GM21360 (cell line): ENCODE measurements at regions not wholly inside any gene's neighbourhood (a gene's known extent, or its start where the extent isn't known, plus 50 kb on each side); places are given as distances from the start of the nearest gene placed in this dataset.

Experiments used
- ATAC-seq: cut with Tn5 transposase; IDR thresholded peaks from one replicate; pipeline ENCODE4 v1.9.1; 2021; ENCODE audit warnings: mild to moderate bottlenecking, moderate library complexity; ENCODE audit not compliant: unreplicated experiment

DNA sequence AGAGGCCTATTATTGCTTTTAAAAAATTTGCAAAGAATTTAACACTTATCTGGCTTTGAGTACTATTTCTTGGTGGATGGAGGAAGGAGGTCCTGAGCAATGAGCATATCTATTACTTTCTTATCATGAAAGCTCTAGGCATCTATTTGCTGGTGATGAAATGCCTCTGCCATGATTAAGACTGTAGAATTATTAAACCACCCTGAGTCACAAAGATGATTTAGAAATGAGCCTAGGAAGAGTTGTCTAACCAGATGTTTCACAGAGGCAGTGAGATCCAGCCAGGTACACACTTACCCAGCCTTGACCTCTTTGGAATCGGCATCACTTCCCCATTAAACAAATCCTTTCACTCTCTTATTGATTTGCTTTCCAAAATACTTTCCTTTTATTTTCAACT lies 304.4 kb upstream of the KIF2A start:
- ATAC-seq, result no peak

DNA sequence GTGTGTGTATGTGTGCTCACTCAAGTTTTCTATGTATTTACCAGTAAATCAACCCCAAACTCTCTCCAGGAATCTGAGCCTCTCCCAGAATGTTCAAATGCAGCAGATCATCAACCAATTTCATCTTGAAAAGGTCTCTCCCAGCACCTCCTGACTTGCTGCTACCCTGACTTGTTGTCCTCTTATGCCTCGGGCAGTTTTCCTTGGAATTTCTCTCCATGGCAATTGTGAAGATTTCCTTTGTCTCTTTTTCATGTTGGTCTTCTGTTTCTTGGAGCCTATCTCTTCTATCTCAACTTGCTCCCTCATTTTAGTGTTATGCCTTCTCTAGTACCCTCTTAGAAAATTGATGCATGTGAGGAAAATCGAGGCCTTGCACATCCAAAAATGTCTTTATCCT lies 303.6 kb upstream of the KIF2A start:
- ATAC-seq, result no peak

GRCh38 chr5:62005551-62005950 lies 300.5 kb upstream of the KIF2A start:
- ATAC-seq, result no peak

- no peak for ATAC-seq
Measured at GRCh38 chr5:62007457-62007856, 298.5 kb upstream of the KIF2A start.

- no peak for ATAC-seq
Measured at GRCh38 chr5:62011089-62011664, 294.8 kb upstream of the KIF2A start.

GRCh38 chr5:62017092-62017491 lies 288.9 kb upstream of the KIF2A start:
- no peak for ATAC-seq

DNA sequence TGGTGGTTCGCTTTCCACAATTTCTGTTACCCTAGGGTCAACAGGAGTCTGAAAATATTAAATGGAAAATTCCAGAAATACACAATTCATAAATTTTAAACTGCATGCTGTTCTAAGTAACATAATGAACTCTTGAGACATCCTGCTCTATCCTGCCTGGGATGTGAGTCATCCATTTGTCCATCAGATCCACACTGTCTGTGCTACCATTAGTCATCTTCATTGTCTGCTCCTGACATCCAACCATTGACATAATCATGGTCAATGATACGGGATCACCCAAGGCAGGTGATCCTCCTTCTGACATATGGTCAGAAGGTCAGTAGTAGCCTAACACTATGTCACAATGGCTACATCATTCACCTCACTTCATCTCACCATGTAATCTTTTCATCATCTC lies 276.7 kb upstream of the KIF2A start:
- ATAC-seq, result no peak

GRCh38 chr5:62030326-62030725 lies 275.7 kb upstream of the KIF2A start:
- no peak for ATAC-seq

- ATAC-seq, result no peak
Measured at GRCh38 chr5:62038024-62038423, 268.0 kb upstream of the KIF2A start.

DNA sequence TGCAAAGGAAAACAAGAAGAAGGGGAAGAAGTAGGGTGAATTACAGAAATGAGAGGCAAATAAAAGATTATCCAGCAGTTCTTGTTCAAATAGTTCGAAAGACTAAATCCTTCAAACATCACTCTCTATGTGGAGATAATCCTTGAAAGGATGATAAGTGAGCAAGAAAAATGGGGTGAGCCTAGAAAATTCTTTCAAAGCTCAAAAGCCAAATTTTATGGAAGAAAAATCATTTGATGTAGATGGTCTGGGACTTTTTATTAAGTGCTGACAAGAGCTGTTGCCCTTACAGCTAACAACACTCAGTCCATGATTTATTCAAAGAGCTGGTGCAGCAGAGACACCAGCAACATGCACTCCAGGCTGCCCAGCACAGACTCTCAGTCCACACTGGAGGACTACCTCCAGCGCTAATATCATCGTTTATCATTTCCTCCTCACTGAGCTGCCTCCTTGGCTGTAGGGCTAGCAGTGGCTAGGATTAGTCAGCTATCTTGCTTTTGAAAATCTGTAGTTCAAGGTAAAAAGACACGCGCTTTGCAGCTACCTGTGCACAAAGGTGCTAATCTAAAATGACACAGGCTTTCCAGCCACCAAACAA lies 264.8 kb upstream of the KIF2A start:
- no peak for ATAC-seq

DNA sequence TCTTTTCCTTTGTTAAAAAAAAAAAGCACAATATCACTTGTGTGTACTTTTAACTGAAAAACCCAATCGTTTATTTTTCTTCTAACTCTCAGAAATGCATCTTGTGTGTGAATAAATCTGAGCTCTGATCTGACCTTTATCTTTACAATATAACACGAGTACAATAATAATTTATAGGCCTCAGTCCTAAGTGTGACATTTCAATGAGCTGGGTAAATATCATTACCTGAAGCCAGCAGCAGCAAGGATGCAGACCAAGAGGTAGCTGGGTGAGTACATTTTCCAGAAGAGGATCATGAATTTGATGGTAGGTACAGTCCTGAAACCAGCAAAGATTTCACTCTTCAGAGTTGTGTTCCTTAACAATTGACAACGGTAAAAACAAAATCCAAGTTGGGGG lies 264.0 kb upstream of the KIF2A start:
- no peak for ATAC-seq

GRCh38 chr5:62043289-62044280 lies 262.4 kb upstream of the KIF2A start:
- ATAC-seq, result no peak

- ATAC-seq, result no peak
Measured at GRCh38 chr5:62044989-62045388, 261.0 kb upstream of the KIF2A start.

DNA sequence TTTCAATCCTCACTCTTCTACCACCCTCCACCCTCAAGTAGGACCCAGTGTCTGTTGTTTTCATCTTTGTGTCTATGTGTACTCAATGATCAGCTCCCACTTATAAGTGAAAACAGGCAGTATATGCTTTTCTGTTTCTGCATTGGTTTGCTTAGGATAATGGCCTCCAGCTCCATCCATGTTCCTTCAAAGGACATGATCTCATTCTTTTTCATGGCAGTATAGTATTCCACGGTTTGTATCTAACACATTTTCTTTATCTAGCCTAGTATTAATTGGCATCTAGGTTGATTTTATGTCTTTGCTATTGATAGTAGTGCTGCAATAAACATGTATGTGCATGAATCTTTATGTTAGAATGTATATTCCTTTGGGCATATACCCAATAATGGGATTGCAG lies 259.8 kb upstream of the KIF2A start:
- ATAC-seq, result no peak

- ATAC-seq, result no peak
Measured at GRCh38 chr5:62051747-62052146, 254.3 kb upstream of the KIF2A start.

DNA sequence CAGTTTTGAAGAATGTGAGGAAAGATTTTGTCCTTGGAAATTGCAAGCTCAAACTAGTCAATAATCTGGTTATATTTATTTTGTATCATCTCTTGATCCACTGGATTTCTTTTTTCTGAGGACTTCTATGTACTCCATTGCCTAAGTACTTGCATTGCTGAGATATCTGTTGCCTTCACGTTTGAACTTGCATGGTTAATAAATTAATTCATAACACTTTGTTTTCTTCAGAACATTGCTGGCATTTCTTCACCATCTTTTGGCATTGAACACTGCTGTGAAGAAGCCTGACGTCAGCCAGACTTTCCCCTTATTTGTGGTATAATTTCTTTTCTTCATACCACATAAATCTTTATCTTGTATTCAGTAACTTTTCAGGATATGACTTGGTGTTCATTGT lies 246.0 kb upstream of the KIF2A start:
- no peak for ATAC-seq

DNA sequence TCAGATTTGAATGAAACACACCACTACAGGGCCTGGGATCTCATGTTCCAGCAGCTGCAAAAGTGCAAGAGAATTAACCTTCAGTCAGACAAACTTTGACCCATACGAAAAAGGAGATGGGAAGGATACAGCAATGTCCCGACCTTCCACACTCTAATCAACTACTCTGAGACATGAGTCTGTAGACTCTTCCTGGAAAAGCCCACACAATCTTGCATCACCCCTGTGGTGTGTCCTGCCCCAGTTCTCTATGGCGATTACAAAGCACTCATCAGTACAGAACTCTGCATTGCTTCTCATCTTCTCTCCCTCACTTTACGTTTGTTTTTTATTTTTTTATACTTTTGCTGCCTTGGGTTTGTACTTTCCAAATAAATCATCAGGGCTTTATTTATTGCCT lies 241.0 kb upstream of the KIF2A start:
- no peak for ATAC-seq

DNA sequence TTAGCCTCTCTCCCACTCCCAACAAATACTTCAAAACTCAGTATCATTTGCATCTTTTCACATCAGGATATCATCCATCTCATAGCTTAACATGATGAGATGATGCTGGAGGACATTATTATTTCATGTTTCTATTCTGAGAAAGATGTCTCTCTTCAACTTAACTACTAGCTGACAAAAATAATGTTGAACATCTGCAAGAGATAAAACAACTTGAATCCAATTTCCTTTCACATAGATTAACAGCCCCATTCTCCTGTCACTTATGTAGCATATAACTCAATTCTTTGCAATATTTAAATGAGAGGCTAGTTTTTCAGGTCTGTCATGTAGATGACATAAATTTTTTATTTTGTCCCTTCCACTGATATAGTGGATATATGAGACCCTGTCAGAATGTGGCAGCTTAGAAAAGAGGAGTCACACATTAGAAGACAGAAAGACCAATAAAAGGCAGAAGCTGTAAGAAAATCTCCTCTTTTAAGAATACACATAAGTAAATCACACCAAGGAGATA lies 239.2 kb upstream of the KIF2A start:
- no peak for ATAC-seq

DNA sequence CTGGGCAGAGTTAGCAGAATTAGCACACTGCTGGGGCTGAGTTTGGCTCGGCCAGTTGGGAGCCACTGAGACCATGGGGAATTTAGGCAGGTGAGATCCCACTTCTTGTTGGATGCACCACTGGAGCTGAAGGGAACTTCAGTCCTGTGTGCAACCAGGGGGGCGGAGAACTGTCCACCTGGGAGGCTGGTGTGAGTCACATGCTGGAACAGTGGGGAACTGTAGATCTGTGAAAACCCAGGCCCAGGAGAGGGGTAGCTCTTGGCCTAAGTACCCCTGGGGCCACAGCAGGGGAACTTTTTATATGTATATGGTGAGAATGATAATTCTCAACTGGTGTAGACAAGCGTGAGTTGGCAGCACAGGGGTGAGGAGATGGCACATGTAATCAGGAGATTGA lies 237.5 kb upstream of the KIF2A start:
- ATAC-seq, result no peak

DNA sequence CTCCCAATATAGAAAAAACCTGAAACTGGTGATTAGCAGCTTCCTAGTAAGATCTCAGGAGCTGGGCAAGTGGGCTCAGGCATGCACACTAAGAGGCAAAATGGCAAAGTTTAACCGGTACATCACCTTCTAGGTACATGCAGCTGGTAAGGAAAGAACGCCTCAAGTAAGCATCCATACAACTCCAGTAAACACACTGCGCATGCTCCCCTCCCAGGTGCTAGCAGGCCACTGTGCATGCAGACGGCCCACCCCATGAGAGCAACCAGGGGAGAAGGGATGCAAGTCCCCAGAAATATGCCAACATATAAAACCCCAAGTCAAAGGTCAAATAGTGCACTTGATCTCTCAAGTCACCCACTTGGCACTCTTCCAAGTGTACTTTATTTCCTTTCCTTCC lies 228.6 kb upstream of the KIF2A start:
- ATAC-seq, result no peak

GRCh38 chr5:62077823-62078550 lies 228.0 kb upstream of the KIF2A start:
- ATAC-seq, result no peak
